NCI-H345 treated with DMSO at 0.1 percent for 48 hours (cell line): ENCODE measurements at regions not wholly inside any gene's neighbourhood (a gene's known extent, or its start where the extent isn't known, plus 50 kb on each side); places are given as distances from the start of the nearest gene placed in this dataset.

Source experiments
- DNase-seq: peaks from one replicate; lab custom pipeline; 2025; ENCODE audit not compliant: unreplicated experiment; lab: John Stamatoyannopoulos, UW

GRCh38 chr13:91115776-91116175 is 231.7 kb upstream of the MIR17HG start:
- no peak for DNase-seq

GRCh38 chr13:91117351-91117750 is 230.1 kb upstream of the MIR17HG start:
- no peak for DNase-seq

DNA sequence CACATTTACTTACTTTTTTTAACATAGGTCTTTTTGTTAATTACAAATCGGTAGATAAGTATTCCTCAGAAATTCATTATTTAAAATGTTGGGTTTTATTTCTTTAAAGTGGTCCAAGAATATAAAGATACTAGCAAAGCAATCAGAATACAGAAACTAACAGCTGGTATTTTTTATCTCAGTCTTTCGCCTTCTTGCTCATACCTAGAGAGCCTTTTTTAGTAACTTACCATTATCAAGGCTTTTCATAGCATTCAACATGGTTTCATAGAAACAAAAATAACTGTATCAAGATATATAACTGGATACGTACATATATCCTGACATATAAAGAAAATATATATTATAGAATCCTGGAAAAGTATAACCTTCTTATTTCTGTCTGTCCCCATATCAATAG is 227.8 kb upstream of the MIR17HG start:
- no peak for DNase-seq

DNA sequence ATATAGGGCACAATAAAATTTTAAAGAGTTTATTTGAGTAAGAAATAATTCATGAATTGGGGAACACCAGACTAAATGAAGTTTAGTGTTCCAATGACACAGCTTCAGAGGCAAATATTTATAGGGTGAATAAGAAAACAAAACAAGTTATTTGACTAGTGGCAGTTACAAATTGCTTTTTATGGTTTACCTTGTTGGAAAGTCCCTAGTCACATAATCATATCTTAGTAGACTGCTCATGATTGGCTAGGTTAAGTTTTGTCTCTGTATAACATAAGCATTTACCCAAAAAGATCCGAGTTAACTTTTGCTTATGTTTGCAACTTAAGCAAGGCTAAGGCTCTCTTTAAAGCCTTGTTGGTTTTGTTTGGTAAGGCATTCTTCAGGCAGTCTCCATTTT is 224.7 kb upstream of the MIR17HG start:
- DNase-seq, result no peak

GRCh38 chr13:91123456-91124127 is 223.9 kb upstream of the MIR17HG start:
- no peak for DNase-seq

DNA sequence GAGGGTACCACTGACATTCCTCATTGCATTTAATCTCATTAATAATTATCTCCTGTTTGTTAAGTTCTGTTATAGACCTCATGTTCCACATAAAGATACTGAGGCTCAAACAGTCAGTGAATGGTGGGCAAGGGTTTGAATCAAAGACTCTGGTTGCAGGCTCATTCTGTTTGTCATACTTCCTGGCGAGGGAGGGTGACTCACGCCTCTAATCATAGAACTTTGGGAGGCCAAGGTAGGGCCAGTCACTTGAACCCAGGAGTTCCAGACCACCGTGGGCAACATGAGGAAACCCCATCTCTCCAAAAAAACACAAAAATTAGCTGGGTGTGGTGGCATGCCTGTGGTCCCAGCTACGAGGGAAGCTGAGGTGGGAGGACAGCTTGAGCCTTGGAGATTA is 220.7 kb upstream of the MIR17HG start:
- DNase-seq, result no peak

GRCh38 chr13:91127995-91128394 is 219.5 kb upstream of the MIR17HG start:
- DNase-seq, result no peak

- DNase-seq, result no peak
Observed at GRCh38 chr13:91132381-91132780, 215.1 kb upstream of the MIR17HG start.

DNA sequence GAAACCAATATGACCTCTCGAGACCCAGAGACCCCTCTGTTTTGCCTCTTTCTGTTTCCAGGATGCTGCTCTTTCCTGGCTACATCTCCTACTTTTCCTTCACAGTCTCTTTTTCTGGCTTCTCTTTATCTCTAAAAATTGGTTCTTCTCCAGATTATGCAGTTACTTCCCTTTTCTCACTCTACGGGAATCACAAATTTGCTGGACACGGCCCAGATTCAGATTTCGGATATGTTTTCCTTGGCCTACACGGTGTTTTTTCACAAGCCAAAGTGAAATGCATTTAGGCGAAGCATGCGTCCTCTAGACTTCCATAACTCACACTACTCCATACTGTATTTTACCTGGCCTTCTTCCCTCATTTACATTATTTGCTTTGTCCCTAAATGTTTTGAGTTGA is 214.7 kb upstream of the MIR17HG start:
- DNase-seq, result no peak

DNA sequence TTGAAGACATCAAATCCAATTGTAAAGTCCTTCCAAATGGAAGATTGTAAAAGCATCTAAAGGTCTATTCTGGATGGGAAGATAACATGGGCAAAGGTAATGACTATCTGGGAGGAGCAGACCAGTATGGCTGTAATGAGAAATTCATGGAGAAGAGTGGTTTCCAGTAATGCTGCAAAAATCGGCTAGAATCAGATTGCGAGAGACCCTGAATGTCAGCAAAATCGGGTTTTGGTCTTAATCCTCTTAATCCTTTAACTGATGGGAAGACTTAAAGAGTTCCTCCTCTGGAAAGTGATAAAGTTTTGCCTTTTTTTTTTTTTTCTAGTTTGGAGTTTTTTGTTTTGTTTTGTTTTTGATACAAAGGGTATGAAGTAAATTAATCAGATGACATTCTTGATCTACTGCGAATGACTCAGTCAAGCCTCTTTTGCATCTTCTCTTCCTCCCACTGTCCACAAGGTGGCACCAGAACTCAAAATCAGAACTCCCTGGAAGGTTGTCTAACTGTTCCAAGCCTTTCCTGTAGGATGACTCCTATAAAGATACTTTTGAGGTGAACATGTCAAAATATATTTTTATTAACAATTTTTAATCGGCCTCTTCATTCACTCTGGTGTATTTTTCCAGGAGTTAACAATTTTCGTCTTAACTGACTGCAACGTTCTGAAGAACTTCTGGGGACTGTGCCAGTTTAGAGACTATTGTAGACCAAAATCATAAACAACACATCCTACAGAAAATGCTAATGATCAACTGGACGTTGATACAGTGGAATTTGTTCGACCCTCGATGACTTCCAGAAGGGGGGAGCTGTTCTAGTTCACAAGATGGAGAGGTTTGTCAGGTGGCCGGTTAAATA is 213.3 kb upstream of the MIR17HG start:
- peak; percentile 28 for DNase-seq

- no peak for DNase-seq
Observed at GRCh38 chr13:91134803-91135184, 212.7 kb upstream of the MIR17HG start.

- no peak for DNase-seq
Observed at GRCh38 chr13:91135376-91135775, 212.1 kb upstream of the MIR17HG start.

DNA sequence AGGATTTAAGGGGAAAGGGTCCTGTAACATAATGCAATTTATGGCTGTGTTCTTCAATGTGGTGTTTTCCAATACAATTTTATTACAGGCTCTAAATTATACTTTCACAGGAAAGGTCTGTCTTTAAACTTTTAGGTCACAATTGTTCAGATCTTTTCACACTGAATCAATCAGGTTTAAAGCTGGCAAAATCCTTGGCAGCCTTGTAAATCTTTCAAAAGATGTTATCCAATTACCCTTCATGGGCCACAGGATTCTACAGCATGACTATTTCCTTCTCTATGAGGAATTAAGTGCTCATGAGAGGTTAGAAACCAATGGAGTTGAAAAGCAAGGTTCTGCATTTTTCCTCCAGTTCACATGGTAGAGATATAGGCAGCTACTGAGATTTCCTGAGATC is 211.5 kb upstream of the MIR17HG start:
- no peak for DNase-seq

GRCh38 chr13:91136806-91137205 is 210.7 kb upstream of the MIR17HG start:
- no peak for DNase-seq

DNA sequence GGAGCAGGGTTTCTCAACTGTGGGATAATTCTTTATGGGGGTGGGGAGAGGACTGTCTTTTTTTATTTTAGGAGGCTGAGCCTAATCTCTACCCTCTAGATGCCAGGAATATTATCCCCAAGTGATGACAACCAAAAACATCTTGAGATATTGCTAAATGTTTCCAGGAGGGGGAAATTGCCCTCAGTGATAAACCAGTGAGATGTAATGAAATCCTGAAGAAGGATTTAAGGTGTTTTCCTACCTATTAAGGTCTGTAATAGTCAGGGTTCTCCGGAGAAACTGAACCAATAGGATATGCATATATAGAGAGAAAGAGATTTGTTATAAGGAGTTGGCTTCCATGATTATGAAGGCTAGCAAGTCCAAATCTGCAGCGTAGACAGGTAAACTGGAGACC is 208.3 kb upstream of the MIR17HG start:
- no peak for DNase-seq

DNA sequence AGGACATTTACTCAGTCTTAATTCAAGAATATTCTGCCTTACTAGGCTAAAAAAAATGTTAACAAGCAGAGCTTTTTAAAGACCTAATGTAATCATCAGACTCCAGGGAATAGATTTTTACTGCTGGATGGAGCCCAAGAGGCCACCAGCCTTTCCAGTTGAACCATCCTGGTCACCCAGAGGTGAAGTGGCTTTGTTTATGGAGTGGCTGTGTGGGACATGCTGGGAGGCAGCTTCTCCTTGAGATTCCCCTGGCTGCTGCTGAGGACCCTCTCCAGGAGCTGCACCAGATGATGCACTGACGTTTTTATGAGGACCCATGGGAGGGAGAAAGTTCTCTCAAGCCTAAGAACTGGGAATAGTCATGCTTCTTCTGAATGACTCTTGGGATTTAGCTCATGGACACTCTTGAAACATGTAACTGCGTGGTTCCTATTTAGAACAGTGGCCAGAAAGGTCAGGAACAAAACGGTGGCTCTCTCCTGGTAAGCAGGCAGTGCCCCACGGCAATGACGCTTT is 205.9 kb upstream of the MIR17HG start:
- DNase-seq, result no peak

GRCh38 chr13:91142572-91142971 is 204.9 kb upstream of the MIR17HG start:
- DNase-seq, result no peak

GRCh38 chr13:91144054-91144453 is 203.4 kb upstream of the MIR17HG start:
- no peak for DNase-seq

GRCh38 chr13:91144486-91144885 is 203.0 kb upstream of the MIR17HG start:
- DNase-seq, result no peak

GRCh38 chr13:91145571-91146205 is 201.8 kb upstream of the MIR17HG start:
- DNase-seq, result no peak

- no peak for DNase-seq
Observed at GRCh38 chr13:91146601-91147000, 200.9 kb upstream of the MIR17HG start.

GRCh38 chr13:91148098-91148497 is 199.4 kb upstream of the MIR17HG start:
- no peak for DNase-seq
